K562 (cell line): ENCODE measurements at regions not wholly inside any gene's neighbourhood (a gene's known extent, or its start where the extent isn't known, plus 50 kb on each side); places are given as distances from the start of the nearest gene placed in this dataset.
A peak's percentile ranks its signal among the peaks of the same experiment; 100 is the strongest.

Experiments
- ATAC-seq: fragments of 200-7000 bp; cut with Tn5 transposase; 3 replicates; pipeline ENCODE4 v1.9.1; 2020; ENCODE audit warnings: moderate library complexity
- BruUV-seq: library from RNA; stranded (reverse); fragments of 400-500 nt; replicated peaks from 2 replicates; lab custom pipeline; 2021; lab: Mats Ljungman, UMichigan
- CTCF ChIA-PET: fragments of 300-600 bp; formaldehyde crosslinking; extraction: SDS; loops from one replicate; lab custom pipeline; 2021; ENCODE audit warnings: low intra/inter-chr PET ratio; lab: Yijun Ruan, JAX
- POLR2A ChIA-PET: fragments of 300-600, 350-650 bp; sonication (Branson Sonifier 250); formaldehyde crosslinking; extraction: SDS; loops from one replicate; lab custom pipeline; 2021; ENCODE audit warnings: antibody characterized with exemption, inconsistent platforms; lab: Yijun Ruan, JAX
- DNase-seq, 4 experiments: peaks; one replicate each; pipeline versions ENCODE4 v3.0.0 to v3.0.0-alpha.2; 2011 to 2018; ENCODE audit warnings: low spot score in 3 of 4, mixed read lengths in 3 of 4; ENCODE audit errors: extremely low read depth in 1 of 4
- FAIRE-seq: peaks from 2 replicates; lab custom pipeline; 2011; peaks lifted over from hg19 to GRCh38; lab: Jason Lieb, UNC
- H2AFZ ChIP-seq: 2 replicates; pipeline ENCODE4 v1.6.0; 2011; ENCODE audit warnings: low read depth, low read length, control low read depth, inconsistent platforms
- H3K27ac ChIP-seq: fragments of 200-600 bp; 3 replicates; pipeline ENCODE4 v1.8.0; 2011; ENCODE audit warnings: low read depth, mild to moderate bottlenecking, control low read depth, inconsistent platforms, low read length, moderate library complexity, mixed read lengths; ENCODE audit errors: extremely low read depth
- H3K27me3 ChIP-seq, 2 experiments: fragments of 300-600 bp in 1 of 2; 2 replicates in 1 of 2; 3 replicates in 1 of 2; pipeline versions ENCODE4 v1.6.0 to v1.8.0; 2011; ENCODE audit warnings: inconsistent platforms in 2 of 2, low read length in 2 of 2, mild to moderate bottlenecking in 1 of 2, mixed read lengths in 1 of 2, moderate library complexity in 1 of 2; ENCODE audit not compliant: control insufficient read depth in 2 of 2, insufficient read depth in 2 of 2
- H3K36me3 ChIP-seq: fragments of 300-600 bp; 3 replicates; pipeline ENCODE4 v1.8.0; 2011; ENCODE audit warnings: mild to moderate bottlenecking, low read length, inconsistent platforms; ENCODE audit not compliant: control insufficient read depth, insufficient read depth
- H3K4me1 ChIP-seq, 2 experiments: fragments of 200-600 bp in 1 of 2; replicated peaks in 1 of 2; 2 replicates in 1 of 2; 3 replicates in 1 of 2; pipeline versions ENCODE4 v1.5.1 to v1.8.0; 2011; ENCODE audit warnings: inconsistent platforms in 2 of 2, low read length in 2 of 2, mild to moderate bottlenecking in 1 of 2, mixed read lengths in 1 of 2, moderate library complexity in 1 of 2; ENCODE audit not compliant: control insufficient read depth in 2 of 2, insufficient read depth in 2 of 2
- H3K4me2 ChIP-seq: 2 replicates; pipeline ENCODE4 v1.6.1; 2011; ENCODE audit warnings: low read length, control low read depth, inconsistent platforms, mixed read lengths; ENCODE audit not compliant: insufficient read depth
- H3K4me3 ChIP-seq: fragments of 200-600 bp; sonication (generic), shearing (Covaris generic); 2 replicates; pipeline ENCODE4 v1.5.1; 2016; ENCODE audit warnings: control low read depth, inconsistent platforms
- H3K79me2 ChIP-seq: fragments of 200-600 bp; 3 replicates; pipeline ENCODE4 v1.8.0; 2011; ENCODE audit warnings: low read length, inconsistent platforms; ENCODE audit not compliant: control insufficient read depth, insufficient read depth
- H3K9ac ChIP-seq, 2 experiments: 2 replicates each; pipeline versions ENCODE4 v1.6.0 to v1.6.1; 2011; ENCODE audit warnings: low read depth in 2 of 2, low read length in 2 of 2, control low read depth in 1 of 2, inconsistent platforms in 1 of 2, mild to moderate bottlenecking in 1 of 2, mixed read lengths in 1 of 2; ENCODE audit not compliant: insufficient read depth in 1 of 2
- H3K9me1 ChIP-seq: one replicate; pipeline ENCODE4 v1.6.0; 2011; ENCODE audit warnings: inconsistent platforms, mild to moderate bottlenecking, low read length, moderate library complexity; ENCODE audit not compliant: control insufficient read depth, insufficient read depth
- H3K9me3 ChIP-seq: replicated peaks from 2 replicates; pipeline ENCODE4 v1.5.1; 2011; ENCODE audit warnings: low read depth, low read length, inconsistent platforms; ENCODE audit not compliant: control insufficient read depth, insufficient read depth
- H4K20me1 ChIP-seq: replicated peaks from 2 replicates; pipeline ENCODE4 v1.6.1; 2011; ENCODE audit warnings: low read length, inconsistent platforms, mixed read lengths; ENCODE audit not compliant: control insufficient read depth, insufficient read depth
- CXXC5 ChIP-seq: fragments of 250-450 bp; sonication (Bioruptor Pico); IDR thresholded peaks from 2 replicates; pipeline ENCODE4 v1.8.0; 2022; ENCODE audit warnings: inconsistent platforms, mild to moderate bottlenecking, moderate library complexity
- EGR1 ChIP-seq: fragments of 450-650 bp; conservative IDR thresholded peaks from 2 replicates; pipeline ENCODE4 v1.6.1; 2017; ENCODE audit warnings: mild to moderate bottlenecking
- HMBOX1 ChIP-seq: sonication (generic); IDR thresholded peaks from 2 replicates; pipeline ENCODE4 v1.6.1; 2016
- KLF1 ChIP-seq: fragments of 450-650 bp; IDR thresholded peaks from 2 replicates; pipeline ENCODE4 v1.6.1; 2016; ENCODE audit warnings: missing genetic modification characterization, missing compliant biosample characterization
- PREB ChIP-seq: sonication (generic); formaldehyde crosslinking; IDR thresholded peaks from 2 replicates; pipeline ENCODE4 v1.8.1; 2023; ENCODE audit warnings: mild to moderate bottlenecking, missing genetic modification reagents
- RERE ChIP-seq: sonication (generic); formaldehyde crosslinking; IDR thresholded peaks from 2 replicates; pipeline ENCODE4 v1.8.0; 2023; ENCODE audit warnings: missing genetic modification reagents, mild to moderate bottlenecking, borderline replicate concordance
- SP1 ChIP-seq: sonication (generic); formaldehyde crosslinking; IDR thresholded peaks from 2 replicates; pipeline ENCODE4 v1.8.1; 2022; ENCODE audit warnings: mild to moderate bottlenecking, missing genetic modification reagents
- U2AF2 ChIP-seq: fragments of 200-400 bp; formaldehyde crosslinking; optimal IDR thresholded peaks from 2 replicates; pipeline ENCODE3; 2017; ENCODE audit warnings: low read depth, mild to moderate bottlenecking, low read length
- ZNF165 ChIP-seq: fragments of 250-450 bp; sonication (Bioruptor Pico); IDR thresholded peaks from 2 replicates; pipeline ENCODE4 v1.4.0; 2020; ENCODE audit warnings: borderline replicate concordance
- WGBS: fragments of 100-300 bp; shearing (Covaris generic); methylation state at CpG from one replicate; pipeline ENCODE4 v1.1.6; 2016; ENCODE audit warnings: low coverage, mixed read lengths; ENCODE audit not compliant: insufficient coverage; ENCODE audit errors: missing lambda C conversion rate; 5-methylcytosine and 5-hydroxymethylcytosine counted together
- in situ Hi-C: fragments of 300-500 bp; cut with MboI; formaldehyde crosslinking; loops from 4 replicates; pipeline ENCODE4 v1.15.0; 2018; ENCODE audit warnings: inconsistent platforms, mixed read lengths
- intact Hi-C: fragments of 100-400 bp; cut with micrococcal nuclease; formaldehyde crosslinking; loops from 2 replicates; pipeline ENCODE4 v1.14.2; 2022
- TF ChIP-seq, protein P1 (sequence below), 3 experiments: fragments of 200-800 bp in 1 of 3; sonication (Bioruptor generic) in 1 of 3; sonication (generic) in 1 of 3; formaldehyde crosslinking in 1 of 3; IDR thresholded peaks; 2 replicates each; pipeline versions ENCODE4 v1.6.1 to v1.8.0; 2016 to 2022; ENCODE audit warnings: mild to moderate bottlenecking in 2 of 3, missing compliant biosample characterization in 2 of 3, missing genetic modification characterization in 2 of 3, missing genetic modification reagents in 1 of 3
- TF ChIP-seq, protein P2 (sequence below): fragments of 450-650 bp; IDR thresholded peaks from 2 replicates; pipeline ENCODE4 v1.6.1; 2017; ENCODE audit warnings: antibody characterized with exemption

DNA sequence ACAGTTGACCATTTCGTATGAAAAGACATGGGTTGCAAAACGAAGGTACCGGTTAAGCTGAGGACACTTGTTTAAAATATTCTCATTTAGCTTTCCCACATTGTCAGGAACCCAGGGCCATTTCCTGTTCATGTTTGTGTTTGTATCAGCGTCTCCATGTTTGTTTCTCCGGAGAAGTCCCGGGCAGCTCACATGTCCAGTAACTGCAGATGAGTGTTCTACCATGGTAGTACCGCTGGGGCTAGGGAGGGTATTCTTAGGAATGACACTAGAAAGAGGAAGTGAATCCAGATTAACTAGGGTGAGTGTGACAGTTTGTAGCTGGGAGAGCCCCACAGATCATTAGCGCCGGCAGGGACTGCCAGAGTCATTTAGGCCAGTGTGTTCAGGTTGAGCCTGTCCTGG, 50.0 kb upstream of the EVL start:
- no peaks in the 10 kb centered on the region for H3K9me1 ChIP-seq
- H4K20me1 ChIP-seq = peaks cover 9% of the 10 kb centered on the region; the same call in 1 of the 2 replicates
- CTCF ChIA-PET = interaction anchor here (0.6 kb wide), 1 partner anchor 68 kb away, joined by 8 read pairs; no protein-coding TSS in a partner anchor
- peaks cover 34% of the 10 kb centered on the region; the same call in 2 of the 3 replicates for H3K79me2 ChIP-seq
- no TSS peak for BruUV-seq
- ATAC-seq = peak; percentile 86
- no peaks in the 10 kb centered on the region for H3K27me3 ChIP-seq
- H3K27ac ChIP-seq = peak overlapping the region; percentile 35; the same call in 1 of the 3 replicates
- in situ Hi-C loops (no loop called here), intact Hi-C loops (no loop called here)
- H3K36me3 ChIP-seq = no peaks in the 10 kb centered on the region
- H2AFZ ChIP-seq = peak overlapping the region; percentile 23; the same call in 1 of the 2 replicates
- DNase-seq = peak; percentile 22 to 70 (median 46)
- peak overlapping the region; percentile 8 to 77; a peak in 2 of 4 replicates for H3K9ac ChIP-seq
- H3K4me2 ChIP-seq = peak overlapping the region; percentile 26; the same call in 1 of the 2 replicates
- peak; percentile 79 for FAIRE-seq
- POLR2A ChIA-PET = interaction anchor here (0.7 to 1.2 kb wide), 4 partner anchors 10 to 177 kb away, joined by 3 to 4 read pairs (median 4); no protein-coding TSS in a partner anchor
- H3K4me1 ChIP-seq = peaks cover 20 to 57% of the 10 kb centered on the region in 2 experiments; a peak in 4 of 5 replicates
- 20% methylated on average over 8 of the region's 9 CpGs for WGBS
- H3K4me3 ChIP-seq = no peak overlapping the region
- no peaks in the 10 kb centered on the region for H3K9me3 ChIP-seq
- TF ChIP-seq, protein P1, sequence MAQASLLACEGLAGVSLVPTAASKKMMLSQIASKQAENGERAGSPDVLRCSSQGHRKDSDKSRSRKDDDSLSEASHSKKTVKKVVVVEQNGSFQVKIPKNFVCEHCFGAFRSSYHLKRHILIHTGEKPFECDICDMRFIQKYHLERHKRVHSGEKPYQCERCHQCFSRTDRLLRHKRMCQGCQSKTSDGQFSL (CRISPR knock-in tag; IDR thresholded peaks at IDR 0.05) = no peak
- TF ChIP-seq, protein P1 (tag; IDR thresholded peaks at IDR 0.05) = no peak
- TF ChIP-seq, protein P2, sequence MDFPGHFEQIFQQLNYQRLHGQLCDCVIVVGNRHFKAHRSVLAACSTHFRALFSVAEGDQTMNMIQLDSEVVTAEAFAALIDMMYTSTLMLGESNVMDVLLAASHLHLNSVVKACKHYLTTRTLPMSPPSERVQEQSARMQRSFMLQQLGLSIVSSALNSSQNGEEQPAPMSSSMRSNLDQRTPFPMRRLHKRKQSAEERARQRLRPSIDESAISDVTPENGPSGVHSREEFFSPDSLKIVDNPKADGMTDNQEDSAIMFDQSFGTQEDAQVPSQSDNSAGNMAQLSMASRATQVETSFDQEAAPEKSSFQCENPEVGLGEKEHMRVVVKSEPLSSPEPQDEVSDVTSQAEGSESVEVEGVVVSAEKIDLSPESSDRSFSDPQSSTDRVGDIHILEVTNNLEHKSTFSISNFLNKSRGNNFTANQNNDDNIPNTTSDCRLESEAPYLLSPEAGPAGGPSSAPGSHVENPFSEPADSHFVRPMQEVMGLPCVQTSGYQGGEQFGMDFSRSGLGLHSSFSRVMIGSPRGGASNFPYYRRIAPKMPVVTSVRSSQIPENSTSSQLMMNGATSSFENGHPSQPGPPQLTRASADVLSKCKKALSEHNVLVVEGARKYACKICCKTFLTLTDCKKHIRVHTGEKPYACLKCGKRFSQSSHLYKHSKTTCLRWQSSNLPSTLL = no peak
- no peak for TF ChIP-seq ZNF165 (CRISPR knock-in tag)
- no peak for TF ChIP-seq SP1
- TF ChIP-seq RERE (CRISPR knock-in tag) = no peak
- no peak for TF ChIP-seq KLF1
- no peak for TF ChIP-seq U2AF2
- no peak for TF ChIP-seq EGR1
- TF ChIP-seq HMBOX1 = peak; percentile 93
- no peak for TF ChIP-seq PREB
- TF ChIP-seq CXXC5 (CRISPR knock-in tag) = no peak
